GM12872 (cell line): ENCODE measurements at regions not wholly inside any gene's neighbourhood (a gene's known extent, or its start where the extent isn't known, plus 50 kb on each side); places are given as distances from the start of the nearest gene placed in this dataset.

ENCODE experiments used
- TF ChIP-seq, protein P1 (sequence below): IDR thresholded peaks from 3 replicates; pipeline ENCODE4 v1.5.1; 2011; ENCODE audit warnings: low read depth, mild to moderate bottlenecking, low read length, moderate library complexity; ENCODE audit not compliant: insufficient read depth

DNA sequence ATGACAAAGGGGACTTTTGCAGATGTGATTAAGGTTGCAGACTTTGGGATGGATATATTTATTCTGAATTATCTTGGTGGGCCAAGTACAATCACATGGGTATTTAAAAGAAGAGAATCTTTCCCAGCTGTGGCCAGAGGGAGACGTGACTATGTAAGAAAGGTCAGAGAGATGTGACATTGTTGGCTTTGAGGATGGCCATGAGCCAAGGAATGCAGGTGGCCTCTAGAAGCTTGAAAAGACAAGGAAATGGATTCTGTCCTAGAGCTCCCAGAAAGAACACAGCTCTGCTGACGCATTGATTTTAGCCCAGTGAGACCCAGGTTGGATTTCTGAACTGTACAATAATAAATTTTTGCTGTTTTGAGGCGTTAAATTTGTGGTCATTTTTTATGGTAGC lies 616.0 kb upstream of the TBL1XR1 start:
- TF ChIP-seq, protein P1, sequence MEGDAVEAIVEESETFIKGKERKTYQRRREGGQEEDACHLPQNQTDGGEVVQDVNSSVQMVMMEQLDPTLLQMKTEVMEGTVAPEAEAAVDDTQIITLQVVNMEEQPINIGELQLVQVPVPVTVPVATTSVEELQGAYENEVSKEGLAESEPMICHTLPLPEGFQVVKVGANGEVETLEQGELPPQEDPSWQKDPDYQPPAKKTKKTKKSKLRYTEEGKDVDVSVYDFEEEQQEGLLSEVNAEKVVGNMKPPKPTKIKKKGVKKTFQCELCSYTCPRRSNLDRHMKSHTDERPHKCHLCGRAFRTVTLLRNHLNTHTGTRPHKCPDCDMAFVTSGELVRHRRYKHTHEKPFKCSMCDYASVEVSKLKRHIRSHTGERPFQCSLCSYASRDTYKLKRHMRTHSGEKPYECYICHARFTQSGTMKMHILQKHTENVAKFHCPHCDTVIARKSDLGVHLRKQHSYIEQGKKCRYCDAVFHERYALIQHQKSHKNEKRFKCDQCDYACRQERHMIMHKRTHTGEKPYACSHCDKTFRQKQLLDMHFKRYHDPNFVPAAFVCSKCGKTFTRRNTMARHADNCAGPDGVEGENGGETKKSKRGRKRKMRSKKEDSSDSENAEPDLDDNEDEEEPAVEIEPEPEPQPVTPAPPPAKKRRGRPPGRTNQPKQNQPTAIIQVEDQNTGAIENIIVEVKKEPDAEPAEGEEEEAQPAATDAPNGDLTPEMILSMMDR: no peak

DNA sequence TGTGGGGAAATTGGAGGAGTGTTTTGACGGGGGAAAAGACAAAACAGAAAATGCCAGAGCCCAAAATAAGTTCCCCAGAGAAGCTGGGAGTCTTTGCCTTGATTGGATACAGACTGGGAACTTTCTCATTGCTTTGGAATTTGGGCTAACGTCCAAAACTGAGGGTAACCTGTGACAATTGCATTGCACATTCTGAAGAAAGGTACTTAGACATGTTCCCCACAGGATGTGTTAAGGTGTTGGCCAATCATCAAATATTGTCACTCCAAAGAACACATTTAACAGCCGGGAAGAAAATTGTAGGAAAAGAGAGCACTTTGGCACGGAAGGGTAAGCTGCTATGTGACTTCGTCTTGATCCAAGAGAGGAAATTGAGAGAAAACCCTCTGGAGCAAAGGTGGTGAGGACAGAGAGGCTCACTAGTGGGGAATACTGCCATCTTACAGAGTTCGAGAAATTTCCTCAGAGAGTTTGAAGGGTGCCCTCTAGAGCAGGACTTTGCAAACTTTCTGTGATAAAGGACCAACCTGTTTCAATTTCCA lies 619.5 kb upstream of the TBL1XR1 start:
- TF ChIP-seq, protein P1: no peak

DNA sequence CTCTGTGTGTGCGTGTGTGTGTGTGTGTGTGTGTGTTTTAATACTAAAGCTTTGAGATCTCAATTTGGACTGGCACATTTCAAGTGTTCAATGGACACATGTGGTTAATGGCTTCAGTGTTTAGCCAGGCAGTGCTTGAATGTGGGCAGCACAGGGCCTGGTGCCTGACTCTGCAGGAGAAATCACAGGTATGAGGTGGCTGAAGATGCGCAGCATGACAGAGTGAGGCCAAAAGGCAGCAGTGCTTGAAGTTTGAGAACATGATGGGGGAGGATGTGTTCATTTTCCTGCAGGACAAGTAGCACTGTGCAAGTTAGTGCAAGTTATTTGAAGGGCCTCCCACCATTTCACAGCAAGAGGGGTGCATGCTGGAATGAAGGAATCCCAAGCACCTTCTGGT lies 620.5 kb upstream of the TBL1XR1 start:
- TF ChIP-seq, protein P1: no peak

DNA sequence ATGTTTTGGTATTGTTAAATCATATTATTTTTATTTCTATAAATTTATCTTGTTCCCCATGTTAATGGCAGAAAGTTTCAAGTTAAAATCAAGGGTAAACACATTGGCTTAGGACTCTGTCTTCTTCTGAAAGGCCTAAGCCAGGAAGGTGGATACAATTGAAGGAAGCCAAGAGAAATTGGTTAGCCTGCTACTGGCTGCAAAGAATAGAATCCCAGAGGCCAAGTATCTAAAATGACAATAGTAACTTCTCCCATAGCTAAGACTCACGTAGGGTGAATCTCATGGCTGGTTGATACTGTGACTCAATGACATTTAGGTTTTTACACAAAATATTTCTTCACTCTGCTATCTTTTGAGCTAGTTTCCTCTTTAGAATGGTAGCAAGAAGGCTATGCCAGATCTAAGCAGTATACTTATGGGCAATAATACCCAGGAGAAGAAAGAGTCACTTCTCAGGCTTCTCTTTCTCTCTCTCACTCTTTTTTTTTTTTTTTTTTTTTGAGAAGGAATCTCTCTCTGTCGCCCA lies 621.5 kb upstream of the TBL1XR1 start:
- TF ChIP-seq, protein P1: no peak

- TF ChIP-seq, protein P1: no peak
Measured at GRCh38 chr3:177820683-177821316, 623.5 kb upstream of the TBL1XR1 start.

DNA sequence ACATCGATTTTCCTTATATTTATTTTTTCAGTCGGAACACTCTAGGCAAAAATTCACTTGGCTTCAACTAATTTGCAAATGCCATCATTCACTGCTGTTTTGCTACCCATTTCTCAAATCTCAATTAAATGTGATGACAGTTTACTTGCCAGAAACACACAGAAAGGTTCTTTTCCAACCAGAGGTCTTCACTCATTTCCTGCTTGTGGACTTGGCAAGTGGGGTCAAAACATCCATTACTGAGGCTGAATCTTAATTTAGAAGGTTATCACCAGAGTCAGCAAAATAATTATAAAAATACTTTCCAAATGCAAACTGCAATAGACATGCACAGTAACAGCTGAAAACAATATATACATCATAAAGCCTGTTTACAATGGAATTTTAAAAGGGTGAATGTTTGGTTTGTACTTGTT lies 625.4 kb upstream of the TBL1XR1 start:
- TF ChIP-seq, protein P1: no peak

DNA sequence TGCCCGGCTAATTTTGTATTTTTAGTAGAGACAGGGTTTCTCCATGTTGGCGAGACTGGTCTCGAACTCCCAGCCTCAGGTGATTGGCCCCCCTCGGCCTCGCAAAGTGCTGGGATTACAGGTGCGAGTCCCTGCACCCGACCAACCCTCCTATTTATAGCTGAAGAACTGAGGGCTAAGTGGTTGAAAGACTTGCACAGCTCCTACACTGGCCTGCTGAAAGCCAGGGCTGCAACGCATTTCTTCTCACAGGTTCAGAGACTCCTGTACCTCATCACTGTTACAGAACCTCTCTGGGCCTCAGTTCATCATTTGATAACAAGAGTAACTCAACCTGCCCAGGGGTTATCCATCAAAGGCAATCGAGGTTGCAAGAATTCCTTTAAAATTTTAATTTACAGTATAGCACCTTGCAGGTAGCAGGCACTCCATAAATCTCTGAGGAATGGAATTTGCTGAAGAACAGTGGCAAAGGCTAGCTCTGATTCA lies 626.5 kb upstream of the TBL1XR1 start:
- TF ChIP-seq, protein P1: no peak
